GM13976 (cell line): ENCODE measurements at regions not wholly inside any gene's neighbourhood (a gene's known extent, or its start where the extent isn't known, plus 50 kb on each side); places are given as distances from the start of the nearest gene placed in this dataset.

ENCODE experiments used
- DNase-seq: peaks from one replicate; pipeline ENCODE4 v3.0.0; 2012; ENCODE audit warnings: low spot score
- in situ Hi-C: fragments of 300-500 bp; cut with MboI; formaldehyde crosslinking; loops from one replicate; pipeline ENCODE4 v1.12.0; 2022; ENCODE audit warnings: low sequenced_read_pairs, mixed read lengths, inconsistent platforms; ENCODE audit not compliant: unreplicated experiment
- TF ChIP-seq, protein P1 (sequence below): IDR thresholded peaks from 2 replicates; pipeline ENCODE4 v1.5.1; 2012; ENCODE audit warnings: borderline replicate concordance, mild to moderate bottlenecking; ENCODE audit not compliant: insufficient read depth; ENCODE audit errors: extremely low read depth, missing control alignments, control extremely low read depth

DNA sequence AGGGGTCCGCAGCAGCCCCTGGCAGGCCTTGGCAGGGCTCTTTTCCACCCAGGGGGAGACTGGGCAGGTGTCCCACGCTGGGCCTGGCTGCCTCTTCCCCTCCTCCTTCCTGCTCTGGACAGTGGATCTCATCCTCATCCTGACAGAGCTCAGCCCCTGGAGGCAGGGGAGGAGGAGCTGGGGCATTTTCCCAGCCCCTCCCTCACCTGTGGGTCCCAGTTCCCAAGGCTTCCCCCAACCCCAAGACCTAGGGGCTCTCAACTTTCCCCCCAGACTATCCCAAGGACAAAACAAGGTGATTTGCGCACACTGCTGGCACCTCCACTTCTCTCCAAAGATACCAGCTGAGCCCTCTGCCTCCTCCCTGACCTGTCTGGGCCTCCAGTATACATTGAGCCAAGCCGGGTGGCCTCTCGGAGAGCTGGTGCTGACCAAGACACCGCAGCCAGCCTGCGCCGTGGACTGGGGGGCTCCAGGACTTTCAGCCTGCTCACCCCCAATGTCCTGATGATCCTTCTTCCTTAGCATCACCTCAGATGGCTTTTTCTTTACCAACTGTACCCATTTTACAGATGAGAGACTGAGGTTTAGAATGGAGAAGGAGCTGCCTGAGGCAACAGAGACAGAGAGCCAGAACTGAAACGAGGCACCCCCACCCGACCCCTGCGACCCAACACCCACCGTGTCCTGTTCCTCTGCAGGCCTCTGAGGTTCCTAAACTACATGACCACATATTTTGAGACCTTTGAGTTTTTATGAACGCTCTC, 126.6 kb downstream of the BARX1 start:
- DNase-seq, result peak; percentile 16
- in situ Hi-C loops, result no loop called here
- TF ChIP-seq, protein P1, sequence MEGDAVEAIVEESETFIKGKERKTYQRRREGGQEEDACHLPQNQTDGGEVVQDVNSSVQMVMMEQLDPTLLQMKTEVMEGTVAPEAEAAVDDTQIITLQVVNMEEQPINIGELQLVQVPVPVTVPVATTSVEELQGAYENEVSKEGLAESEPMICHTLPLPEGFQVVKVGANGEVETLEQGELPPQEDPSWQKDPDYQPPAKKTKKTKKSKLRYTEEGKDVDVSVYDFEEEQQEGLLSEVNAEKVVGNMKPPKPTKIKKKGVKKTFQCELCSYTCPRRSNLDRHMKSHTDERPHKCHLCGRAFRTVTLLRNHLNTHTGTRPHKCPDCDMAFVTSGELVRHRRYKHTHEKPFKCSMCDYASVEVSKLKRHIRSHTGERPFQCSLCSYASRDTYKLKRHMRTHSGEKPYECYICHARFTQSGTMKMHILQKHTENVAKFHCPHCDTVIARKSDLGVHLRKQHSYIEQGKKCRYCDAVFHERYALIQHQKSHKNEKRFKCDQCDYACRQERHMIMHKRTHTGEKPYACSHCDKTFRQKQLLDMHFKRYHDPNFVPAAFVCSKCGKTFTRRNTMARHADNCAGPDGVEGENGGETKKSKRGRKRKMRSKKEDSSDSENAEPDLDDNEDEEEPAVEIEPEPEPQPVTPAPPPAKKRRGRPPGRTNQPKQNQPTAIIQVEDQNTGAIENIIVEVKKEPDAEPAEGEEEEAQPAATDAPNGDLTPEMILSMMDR, result no peak

DNA sequence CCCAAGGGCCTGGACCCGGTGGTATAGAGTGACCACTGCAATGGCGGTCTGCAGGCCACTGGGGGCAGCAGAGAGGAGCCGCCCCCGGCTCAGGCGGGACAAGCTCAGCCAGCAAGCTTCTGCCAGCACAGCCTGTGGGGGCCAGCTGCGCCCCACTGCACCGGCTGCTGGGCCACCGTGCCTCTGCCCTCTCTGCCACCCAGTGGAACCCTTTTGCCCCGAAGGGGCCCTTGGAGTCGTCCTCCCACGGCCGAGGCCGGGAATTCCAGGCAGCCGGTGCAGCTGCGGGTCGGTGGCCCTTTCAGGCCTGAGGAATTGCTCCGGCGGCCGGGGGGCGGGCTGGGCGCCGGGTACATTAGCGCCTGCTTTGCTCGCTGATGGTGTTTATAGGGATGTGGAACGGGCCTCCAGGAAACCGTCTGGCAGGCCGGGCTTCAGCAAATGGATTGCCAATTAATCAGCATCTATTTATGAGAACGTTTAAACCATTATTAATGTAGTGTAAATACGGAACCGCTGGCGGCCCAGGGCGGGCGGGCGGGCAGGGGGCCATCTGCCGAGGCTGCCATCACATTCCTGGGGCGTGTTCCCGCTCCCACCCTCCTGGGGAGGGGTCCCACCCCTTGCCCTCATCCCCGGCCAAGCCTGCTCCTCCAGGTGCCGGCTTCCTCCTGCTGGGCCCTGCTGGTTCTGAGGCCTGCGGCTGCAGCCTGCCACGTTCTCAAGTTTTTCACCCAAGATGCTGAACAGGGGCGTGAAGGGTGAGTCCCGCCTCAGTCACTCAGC, 127.4 kb downstream of the BARX1 start:
- peak; percentile 80 for DNase-seq
- TF ChIP-seq, protein P1, result peak; percentile 44
- in situ Hi-C loops, result no loop called here

DNA sequence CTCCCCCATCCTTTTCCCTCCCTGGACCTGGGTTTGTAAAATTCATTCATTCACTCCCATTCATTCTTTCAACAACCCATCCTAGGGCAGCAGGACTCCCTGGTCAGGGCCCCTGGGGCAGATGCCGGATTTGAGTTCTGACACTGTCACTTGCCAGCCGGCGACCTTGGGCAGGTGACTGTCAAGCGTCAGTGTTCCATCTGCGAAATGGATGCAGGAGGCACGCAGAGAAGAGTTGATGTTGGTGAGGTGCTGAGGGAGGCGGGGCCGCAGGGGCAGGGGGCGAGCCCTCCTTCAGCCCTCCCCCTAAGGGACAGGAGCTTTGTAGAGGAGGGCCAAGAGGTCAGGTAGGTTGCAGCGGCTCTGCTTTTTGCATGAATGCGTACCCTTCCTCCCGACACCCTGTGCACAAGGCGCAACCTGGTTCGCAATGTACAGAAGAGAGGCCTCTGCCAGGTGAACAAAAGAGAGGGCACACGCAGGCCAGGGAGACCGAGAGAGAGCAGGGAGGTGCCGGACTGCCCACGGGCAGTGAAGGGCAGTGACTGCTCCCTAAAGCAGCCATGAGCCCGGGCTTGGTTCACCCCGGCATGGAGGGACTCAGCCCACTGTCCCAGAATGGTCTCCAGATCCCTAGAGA, 128.1 kb downstream of the BARX1 start:
- in situ Hi-C loops, result no loop called here
- peak; percentile 23 for DNase-seq
- TF ChIP-seq, protein P1, result no peak

DNA sequence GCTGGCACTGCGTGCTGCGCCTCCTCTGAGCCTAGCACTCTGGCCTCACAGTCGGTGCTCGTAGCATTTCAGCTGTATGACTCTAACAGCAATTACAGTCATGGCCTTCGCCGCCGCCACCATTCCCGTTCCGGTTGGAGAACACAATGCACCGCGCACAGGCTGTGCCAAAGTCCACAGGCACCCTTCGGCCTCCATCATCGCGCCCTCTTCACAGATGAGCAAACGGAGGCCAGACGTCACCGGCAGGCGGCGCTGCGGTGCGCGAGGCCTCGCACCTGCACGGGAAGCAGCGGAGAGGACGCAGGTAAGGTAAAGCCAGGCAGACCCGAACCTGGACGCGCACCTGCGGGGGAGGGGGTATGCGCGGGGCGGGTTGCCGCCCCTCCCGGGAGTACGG, 128.9 kb downstream of the BARX1 start:
- TF ChIP-seq, protein P1, result peak; percentile 53
- DNase-seq, result peak; percentile 61
- in situ Hi-C loops, result no loop called here

DNA sequence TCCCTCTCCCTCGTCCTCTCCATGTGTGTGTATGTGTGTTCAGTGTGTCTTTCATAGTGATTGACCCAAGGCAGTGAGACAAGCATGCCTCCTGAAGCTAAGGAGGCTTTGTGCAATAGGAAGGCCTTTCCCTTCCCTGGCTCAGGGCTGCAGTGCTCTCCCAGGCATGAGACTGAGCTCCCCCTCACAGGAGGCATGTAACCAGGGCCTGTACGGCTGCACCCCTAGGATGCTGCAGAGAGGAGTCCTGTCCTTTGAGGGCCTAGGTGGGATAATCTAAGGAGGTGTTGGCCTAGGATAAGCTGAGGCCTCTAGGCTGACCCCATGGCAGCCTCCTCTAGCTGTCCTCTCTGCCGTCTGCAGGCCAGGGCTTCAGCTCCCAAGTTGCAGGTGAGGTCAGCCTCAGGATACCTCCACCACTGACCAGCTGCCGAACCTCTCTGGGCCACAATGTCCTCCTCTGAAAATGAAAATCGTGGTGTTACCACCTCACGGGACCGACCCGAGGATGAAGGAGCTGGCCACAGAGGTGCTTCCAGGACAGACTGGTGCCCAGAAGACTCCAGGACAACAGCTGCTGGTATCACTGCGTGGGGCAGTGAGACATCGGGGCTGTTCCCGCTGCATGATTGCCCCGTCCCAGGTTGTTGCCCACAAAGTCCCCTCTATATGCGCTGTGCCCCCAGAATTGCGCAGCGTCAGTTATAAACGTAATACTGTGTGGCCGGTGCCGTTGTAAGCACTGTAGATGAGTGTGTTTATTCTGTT, 129.6 kb downstream of the BARX1 start:
- peak; percentile 19 for DNase-seq
- in situ Hi-C loops, result no loop called here
- TF ChIP-seq, protein P1, result no peak

DNA sequence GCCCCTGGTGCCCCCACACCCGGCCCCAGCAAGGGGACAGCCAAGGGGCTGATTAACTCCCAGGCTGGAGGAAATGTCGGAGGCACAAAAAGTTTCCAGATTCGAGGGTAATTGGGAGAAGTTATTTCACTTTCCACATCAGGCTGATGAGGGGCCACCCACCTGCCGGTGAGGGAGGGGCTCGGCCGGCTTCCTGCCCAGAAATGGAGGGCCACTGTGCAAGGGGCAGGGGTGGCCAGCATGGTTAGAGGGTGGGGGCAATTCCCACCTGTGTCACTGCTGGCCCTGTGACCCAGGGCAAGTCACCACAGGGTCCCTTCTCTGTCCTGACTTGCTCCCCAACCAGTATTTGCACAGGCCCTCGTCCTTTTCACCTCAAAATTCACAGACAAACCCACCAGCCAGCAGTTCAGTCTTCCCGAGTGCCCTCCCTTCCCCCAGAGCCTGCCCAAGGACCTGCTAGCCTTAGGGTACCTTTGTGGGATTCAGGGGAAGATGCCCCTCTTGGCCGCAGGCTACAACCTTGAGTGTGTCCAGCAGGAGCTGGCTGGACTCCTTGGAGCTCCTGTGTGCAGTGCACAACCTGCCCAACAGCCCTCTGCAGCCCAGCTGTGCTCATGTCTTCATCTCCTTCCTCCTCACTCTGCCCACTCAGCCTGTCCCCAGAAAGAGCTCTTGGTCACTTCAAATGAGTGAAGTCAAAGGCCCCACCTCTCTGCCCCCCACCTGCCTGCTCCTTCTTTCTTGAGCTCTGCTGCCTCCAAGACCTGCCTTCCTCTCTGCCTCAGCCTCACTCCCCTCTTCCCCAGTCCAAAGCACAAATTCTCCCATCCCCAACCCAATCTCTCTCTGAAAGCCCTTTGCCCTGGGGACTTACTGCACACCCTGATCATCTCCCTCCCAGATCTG, 130.5 kb downstream of the BARX1 start:
- in situ Hi-C loops, result no loop called here
- DNase-seq, result peak; percentile 15

More for the DNA sequence above, 130.5 kb downstream of the BARX1 start:
- TF ChIP-seq, protein P1, result no peak
